ENCODE measurements at regions not wholly inside any gene's neighbourhood (a gene's known extent, or its start where the extent isn't known, plus 50 kb on each side); places are given as distances from the start of the nearest gene placed in this dataset.

GRCh38 chr2:185044323-185044874, 446.1 kb downstream of the ZNF804A start:
- Histone ChIP-seq H3K4me2 (ENCODE audit: insufficient read depth in 1 of 2, low read depth in 2 of 2, low read length in 2 of 2) (no peak overlapping the region), H3K27me3 (replicated peaks in 1 of 4; ENCODE audit: control insufficient read depth in 3 of 4, extremely low read depth in 1 of 4, insufficient read depth in 3 of 4, low read length in 3 of 4) (no peaks in the 10 kb centered on the region), H3K79me1 (ENCODE audit: low read depth, low read length) (no peaks in the 10 kb centered on the region), H3K79me2 (ENCODE audit: control insufficient read depth in 1 of 2, insufficient read depth in 2 of 2, low read length in 2 of 2) (no peaks in the 10 kb centered on the region), H2BK12ac (ENCODE audit: low read depth, low read length) (no peak overlapping the region), H2AK5ac (ENCODE audit: low read depth, low read length) (no peak overlapping the region), H3K23ac (ENCODE audit: insufficient read length) (no peak overlapping the region), H3K36me3 (ENCODE audit: control insufficient read depth in 2 of 4, insufficient read depth in 4 of 4, low read length in 3 of 4) (no peaks in the 10 kb centered on the region), H3K23me2 (ENCODE audit: low read depth, low read length) (no peaks in the 10 kb centered on the region), H3K4me1 (replicated peaks in 1 of 4; ENCODE audit: control insufficient read depth in 3 of 4, insufficient read depth in 4 of 4, low read length in 3 of 4) (no peaks in the 10 kb centered on the region), H2AFZ (ENCODE audit: low read length) (no peak overlapping the region), H3K4ac (replicated peaks; ENCODE audit: insufficient read length, low read depth, low read length) (no peak overlapping the region), H4K5ac (ENCODE audit: insufficient read length, low read depth, low read length) (no peak overlapping the region), H3K18ac (ENCODE audit: extremely low read depth, low read length) (no peak overlapping the region), H4K8ac (ENCODE audit: extremely low read depth, insufficient read depth, low read length) (no peak overlapping the region), H3K27ac (ENCODE audit: low read depth, low read length) (no peak overlapping the region), H2BK20ac (ENCODE audit: low read length) (no peak overlapping the region), H4K91ac (replicated peaks; ENCODE audit: insufficient read length, low read length) (no peak overlapping the region), H4K20me1 (replicated peaks in 1 of 2; ENCODE audit: control insufficient read depth in 1 of 2, insufficient read depth in 2 of 2, low read length in 2 of 2) (no peaks in the 10 kb centered on the region), H3K9ac (replicated peaks in 1 of 4; ENCODE audit: extremely low read depth in 1 of 4, low read depth in 3 of 4, low read length in 3 of 4) (no peak overlapping the region), H3K4me3 (ENCODE audit: extremely low read depth in 1 of 4, insufficient read depth in 2 of 4, low read depth in 3 of 4, low read length in 4 of 4) (no peak overlapping the region), H2BK120ac (replicated peaks; ENCODE audit: low read depth, low read length) (no peak overlapping the region), H3K9me3 (ENCODE audit: insufficient read depth in 2 of 2, low read depth in 1 of 2, low read length in 1 of 2) (no peaks in the 10 kb centered on the region; a peak in 1 of 4 replicates), H2BK5ac (ENCODE audit: low read depth, low read length) (no peak overlapping the region), H2BK15ac (ENCODE audit: low read length) (no peak overlapping the region), H3K56ac (replicated peaks; ENCODE audit: insufficient read length, low read depth, low read length) (no peak overlapping the region), H3K14ac (ENCODE audit: insufficient read length) (no peak overlapping the region)
- 94% methylated on average over 6 of the region's 7 CpGs; no CpG with 5 or more reads in 1 of the 2 experiments for WGBS, 2 experiments (ENCODE audit: extremely low coverage in 1 of 2, insufficient coverage in 1 of 2, insufficient read length in 1 of 2, insufficient replicate concordance in 2 of 2, low coverage in 1 of 2, low lambda C conversion rate in 2 of 2, missing lambda C conversion rate in 1 of 2)
- CTCF ChIA-PET (ENCODE audit: partially characterized antibody): no interaction called here
- POLR2A ChIA-PET (ENCODE audit: partially characterized antibody): no interaction called here
- FAIRE-seq (no peak), DNase-seq (ENCODE audit: low read depth in 1 of 2, low spot score in 2 of 2) (no peak)
- TF ChIP-seq POLR2AphosphoS5 (IDR thresholded peaks at IDR 0.05; ENCODE audit: low read depth, low read length) (no peak), TBP (IDR thresholded peaks at IDR 0.05; ENCODE audit: low read depth, low read length) (no peak), RAD21 (IDR thresholded peaks at IDR 0.05 in 1 of 2, conservative IDR thresholded peaks at IDR 0.05 in 1 of 2; ENCODE audit: low read depth in 2 of 2, low read length in 2 of 2) (no peak)

Data from H1 (cell line).